Suppressor macrophage (primary cell): ENCODE measurements at regions not wholly inside any gene's neighbourhood (a gene's known extent, or its start where the extent isn't known, plus 50 kb on each side); places are given as distances from the start of the nearest gene placed in this dataset.
"Not testable (repeated sequence)": the region's sequence is repeated elsewhere in the genome, so short reads cannot be mapped to it uniquely, and the experiment has no call there.

ENCODE experiments used
- DNase-seq, 4 experiments: peaks; one replicate each; pipeline ENCODE4 v3.0.0-alpha.2; 2020 to 2022

DNA sequence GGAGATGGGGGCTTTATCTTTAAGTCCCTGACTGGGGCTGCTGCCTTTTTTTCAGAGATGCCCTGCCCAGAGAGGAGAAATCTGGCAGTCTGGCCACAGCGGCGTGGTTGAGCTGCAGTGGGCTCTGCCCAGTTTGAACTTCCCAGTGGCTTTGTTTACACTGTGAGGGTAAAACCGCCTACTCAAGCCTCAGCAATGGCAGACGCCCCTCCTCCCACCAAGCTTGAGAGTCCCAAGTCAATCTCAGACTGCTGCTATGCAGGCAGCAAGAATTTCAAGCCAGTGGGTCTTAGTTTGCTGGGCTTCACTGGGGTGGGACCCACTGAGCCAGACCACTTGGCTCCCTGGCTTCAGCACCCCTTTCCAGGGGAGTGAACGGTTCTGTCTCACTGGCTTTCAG is 76.4 kb upstream of the DNAJC1 start:
- not testable (repeated sequence) for DNase-seq

DNA sequence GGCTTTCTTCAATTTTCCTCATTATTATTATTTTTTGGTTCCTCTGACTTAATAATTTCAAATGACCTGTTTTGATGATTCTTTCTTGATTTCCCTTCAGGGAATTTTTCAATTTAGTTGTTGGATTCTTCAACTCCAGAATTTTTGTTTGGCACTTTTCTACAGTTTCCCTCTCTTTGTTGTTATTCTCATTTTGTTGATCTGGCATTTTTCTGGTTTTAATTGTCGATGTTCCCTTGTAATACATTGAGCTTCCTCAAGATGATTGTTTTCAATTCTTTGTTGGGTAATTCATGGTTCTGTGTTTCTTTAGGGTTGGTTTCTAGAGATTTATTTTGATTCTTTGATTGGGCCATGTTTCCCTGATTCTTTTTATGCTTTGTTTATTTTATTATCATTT is 67.8 kb upstream of the DNAJC1 start:
- no peak for DNase-seq

DNA sequence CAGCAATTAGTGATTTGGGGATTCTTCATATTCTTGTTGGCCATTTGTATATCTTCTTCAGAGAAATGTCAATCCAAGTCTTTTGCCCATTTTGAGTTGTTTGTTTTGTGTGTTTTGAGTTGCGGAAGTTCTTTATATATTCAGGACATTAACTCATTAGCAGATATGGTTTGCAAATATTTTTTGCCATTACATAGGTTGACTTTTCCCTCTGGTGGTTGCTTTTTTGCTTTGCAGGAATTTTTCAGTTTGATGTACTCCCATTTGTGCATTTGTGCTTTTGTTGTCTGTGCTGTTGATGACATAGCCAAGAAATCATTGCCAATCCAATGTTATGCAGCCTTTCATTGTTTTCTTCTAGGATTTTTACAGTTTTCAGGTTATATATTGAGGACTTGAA is 63.6 kb upstream of the DNAJC1 start:
- no peak for DNase-seq

DNA sequence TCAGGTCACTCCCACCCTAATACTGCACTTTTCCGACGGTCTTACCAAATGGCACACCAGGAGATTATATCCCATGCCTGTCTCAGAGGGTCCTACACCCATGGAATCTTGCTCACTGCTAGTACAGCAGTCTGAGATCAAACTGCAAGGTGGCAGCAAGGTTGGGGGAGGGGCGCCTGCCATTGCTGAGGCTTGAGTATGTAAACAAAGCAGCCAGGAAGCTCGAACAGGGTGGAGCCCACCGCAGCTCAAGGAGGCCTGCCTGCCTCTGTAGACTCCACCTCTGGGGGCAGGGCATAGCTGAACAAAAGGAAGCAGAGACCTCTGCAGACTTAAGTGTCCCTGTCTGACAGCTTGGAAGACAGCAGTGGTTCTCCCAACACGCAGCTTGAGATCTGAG is 57.5 kb upstream of the DNAJC1 start:
- not testable (repeated sequence) for DNase-seq

- no peak for DNase-seq
These were observed 54.7 kb upstream of the DNAJC1 start for GRCh38 chr10:22058201-22058600.

DNA sequence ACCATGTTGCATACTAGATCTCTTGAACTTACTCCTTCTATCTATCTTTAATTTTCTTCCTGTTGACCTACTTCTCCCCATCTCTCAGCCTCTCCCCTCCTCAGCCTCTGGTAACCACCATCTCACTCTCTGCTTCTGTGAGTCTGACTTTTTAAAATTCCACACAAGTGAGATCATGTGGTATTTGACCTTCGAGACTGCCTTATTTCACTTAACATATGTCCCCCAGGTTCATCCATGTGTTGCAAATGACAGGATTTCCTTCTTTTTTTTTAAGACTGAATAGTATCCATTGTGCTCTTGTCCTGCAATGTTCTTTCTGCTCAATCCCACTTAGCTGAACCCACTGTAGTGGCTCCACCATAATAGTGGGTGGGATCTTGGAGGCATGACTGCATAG is 51.4 kb upstream of the DNAJC1 start:
- DNase-seq: no peak
